ENCODE measurements at regions not wholly inside any gene's neighbourhood (a gene's known extent, or its start where the extent isn't known, plus 50 kb on each side); places are given as distances from the start of the nearest gene placed in this dataset.
"Not testable (repeated sequence)": the region's sequence is repeated elsewhere in the genome, so short reads cannot be mapped to it uniquely, and the experiment has no call there.

DNA sequence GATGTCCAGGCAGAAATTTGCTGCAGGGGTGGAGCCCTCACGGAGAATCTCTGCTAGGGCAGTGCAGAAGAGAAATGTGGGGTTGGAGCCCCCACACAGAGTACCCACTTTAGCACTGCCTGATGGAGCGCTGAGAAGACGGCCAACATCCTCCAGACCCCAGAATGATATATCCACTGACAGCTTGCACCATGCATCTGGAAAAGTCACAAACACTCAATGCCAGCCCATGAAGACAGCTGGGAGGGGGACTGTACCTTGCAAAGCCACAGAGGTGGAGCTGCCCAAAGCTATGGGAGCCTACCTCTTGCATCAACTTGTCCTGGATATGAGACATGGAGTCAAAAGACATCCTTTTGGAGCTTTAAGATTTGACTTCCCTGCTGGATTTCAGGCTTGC lies 426.3 kb upstream of the FAM174A start:
- Histone ChIP-seq H3K36me3 (no peaks in the 10 kb centered on the region), H3K4me1 (no peaks in the 10 kb centered on the region), H3K9me3 (peaks cover 6% of the 10 kb centered on the region), H3K27me3 (ENCODE audit: low read depth) (no peaks in the 10 kb centered on the region), H3K4me3 (no peak overlapping the region), H3K27ac (no peak overlapping the region)
- TF ChIP-seq, protein P1, sequence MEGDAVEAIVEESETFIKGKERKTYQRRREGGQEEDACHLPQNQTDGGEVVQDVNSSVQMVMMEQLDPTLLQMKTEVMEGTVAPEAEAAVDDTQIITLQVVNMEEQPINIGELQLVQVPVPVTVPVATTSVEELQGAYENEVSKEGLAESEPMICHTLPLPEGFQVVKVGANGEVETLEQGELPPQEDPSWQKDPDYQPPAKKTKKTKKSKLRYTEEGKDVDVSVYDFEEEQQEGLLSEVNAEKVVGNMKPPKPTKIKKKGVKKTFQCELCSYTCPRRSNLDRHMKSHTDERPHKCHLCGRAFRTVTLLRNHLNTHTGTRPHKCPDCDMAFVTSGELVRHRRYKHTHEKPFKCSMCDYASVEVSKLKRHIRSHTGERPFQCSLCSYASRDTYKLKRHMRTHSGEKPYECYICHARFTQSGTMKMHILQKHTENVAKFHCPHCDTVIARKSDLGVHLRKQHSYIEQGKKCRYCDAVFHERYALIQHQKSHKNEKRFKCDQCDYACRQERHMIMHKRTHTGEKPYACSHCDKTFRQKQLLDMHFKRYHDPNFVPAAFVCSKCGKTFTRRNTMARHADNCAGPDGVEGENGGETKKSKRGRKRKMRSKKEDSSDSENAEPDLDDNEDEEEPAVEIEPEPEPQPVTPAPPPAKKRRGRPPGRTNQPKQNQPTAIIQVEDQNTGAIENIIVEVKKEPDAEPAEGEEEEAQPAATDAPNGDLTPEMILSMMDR (IDR thresholded peaks at IDR 0.05), result no peak
- intact Hi-C loops (cut with DNase I), result no loop called here
- ATAC-seq (no peak), DNase-seq (no peak)

DNA sequence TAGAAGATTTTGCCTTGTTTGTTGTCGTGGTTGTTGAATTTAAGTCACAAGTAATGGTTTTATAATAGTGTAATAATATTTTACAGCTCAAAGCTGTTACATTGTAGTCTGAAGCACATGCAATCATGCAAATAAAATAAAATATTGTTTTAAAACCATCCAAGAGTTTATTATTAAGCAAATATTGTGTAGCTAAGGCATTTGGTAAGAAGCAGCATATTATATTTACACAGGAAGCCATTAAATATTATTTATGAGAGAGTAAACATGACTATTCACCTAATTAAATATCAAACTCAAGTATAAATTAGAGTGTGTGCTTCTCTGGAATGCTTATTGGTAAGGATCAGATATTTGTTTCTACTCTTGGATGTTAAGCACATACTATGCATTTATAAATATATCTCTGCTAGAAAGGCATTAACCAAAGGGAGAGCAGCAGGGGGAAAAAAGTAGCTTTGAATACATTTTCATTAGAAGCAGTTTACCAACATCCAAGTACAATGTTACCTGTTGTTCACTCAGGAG lies 431.5 kb upstream of the FAM174A start:
- DNase-seq; H3K27me3 ChIP-seq (ENCODE audit: low read depth); H3K36me3 ChIP-seq; H3K9me3 ChIP-seq; H3K27ac ChIP-seq; H3K4me3 ChIP-seq; intact Hi-C loops (cut with DNase I); ATAC-seq; H3K4me1 ChIP-seq: not testable (repeated sequence)

DNA sequence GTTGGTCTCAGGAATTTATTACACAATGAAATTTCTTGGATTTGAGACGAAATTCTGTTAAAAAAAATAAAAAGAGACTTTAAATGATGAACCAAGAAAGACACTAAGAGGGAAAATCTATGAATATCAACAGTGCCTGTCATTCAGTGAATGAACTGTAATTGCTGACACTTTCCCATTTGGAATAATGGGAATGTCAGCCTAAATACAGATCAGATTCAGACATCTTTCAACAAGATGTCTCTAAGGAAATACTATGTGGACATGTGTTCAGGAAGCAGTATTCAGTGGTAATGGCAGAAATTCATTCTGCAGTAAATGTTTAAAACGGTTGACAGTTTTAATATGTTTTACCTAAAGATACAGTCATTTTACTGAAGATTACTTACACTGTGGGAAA lies 433.7 kb upstream of the FAM174A start:
- H3K27ac ChIP-seq; DNase-seq; ATAC-seq; H3K4me3 ChIP-seq; H3K36me3 ChIP-seq; H3K9me3 ChIP-seq; intact Hi-C loops (cut with DNase I); H3K27me3 ChIP-seq (ENCODE audit: low read depth); H3K4me1 ChIP-seq: not testable (repeated sequence)

DNA sequence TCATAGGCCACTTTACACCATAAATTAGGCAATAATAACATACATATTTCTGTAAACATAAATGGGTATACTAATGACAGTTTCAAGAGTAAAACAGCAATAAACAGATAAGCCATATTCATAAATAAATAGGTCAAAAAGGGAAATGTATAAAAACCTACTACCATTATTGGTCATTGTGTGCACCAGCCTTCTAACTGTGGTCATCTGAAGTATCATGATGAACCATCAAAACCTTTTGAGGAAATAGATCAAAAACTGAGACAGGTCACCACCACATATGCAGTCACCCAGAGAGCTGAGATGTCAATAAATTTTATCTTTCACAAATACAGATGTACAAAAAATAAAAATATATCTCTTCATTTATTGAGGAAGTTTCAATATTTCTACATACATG lies 438.8 kb upstream of the FAM174A start:
- H3K36me3 ChIP-seq; H3K4me1 ChIP-seq; H3K27ac ChIP-seq; H3K4me3 ChIP-seq; H3K9me3 ChIP-seq; ATAC-seq; H3K27me3 ChIP-seq (ENCODE audit: low read depth); DNase-seq; intact Hi-C loops (cut with DNase I): not testable (repeated sequence)

DNA sequence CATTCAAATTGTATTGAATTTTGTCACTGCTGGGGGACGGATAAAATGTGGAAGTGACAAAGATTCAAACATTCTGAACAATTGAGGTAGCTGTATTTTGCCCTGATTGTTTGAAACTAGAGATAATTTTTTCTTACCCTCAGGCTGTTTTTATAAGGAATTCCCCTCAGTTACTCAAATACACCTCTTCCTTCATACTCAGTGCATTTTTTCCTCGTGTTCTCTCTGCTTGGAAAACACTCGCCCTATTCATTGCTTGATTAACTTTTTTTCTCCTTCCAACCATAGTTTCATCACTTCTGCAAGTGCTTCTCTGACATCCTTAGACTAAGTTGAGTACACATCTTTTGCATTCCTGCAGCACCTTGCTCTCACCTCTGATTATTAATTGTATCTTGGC lies 454.5 kb upstream of the FAM174A start:
- H3K36me3 ChIP-seq; H3K4me1 ChIP-seq; H3K4me3 ChIP-seq; H3K27ac ChIP-seq; intact Hi-C loops (cut with DNase I); ATAC-seq; DNase-seq; H3K27me3 ChIP-seq (ENCODE audit: low read depth); H3K9me3 ChIP-seq: not testable (repeated sequence)

DNA sequence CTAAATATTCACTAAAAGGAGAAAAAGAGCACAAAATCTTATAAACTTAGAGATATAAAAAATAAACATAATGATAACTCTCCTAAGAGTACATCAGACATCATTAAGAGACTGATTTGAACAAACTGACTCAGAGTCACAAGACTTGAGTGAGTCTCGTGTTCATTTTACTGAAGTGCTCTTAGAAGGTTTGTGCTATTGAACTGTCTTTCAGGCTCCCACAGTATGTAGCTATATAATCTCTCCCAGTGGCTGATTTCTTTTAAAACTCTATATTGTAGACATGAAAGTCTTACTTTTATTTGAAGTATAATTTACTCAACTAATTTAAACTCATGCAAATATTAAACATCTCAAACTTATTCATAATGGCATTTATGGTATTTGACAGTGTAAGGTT lies 456.0 kb upstream of the FAM174A start:
- H3K4me3 ChIP-seq, ATAC-seq: not testable (repeated sequence)

DNA sequence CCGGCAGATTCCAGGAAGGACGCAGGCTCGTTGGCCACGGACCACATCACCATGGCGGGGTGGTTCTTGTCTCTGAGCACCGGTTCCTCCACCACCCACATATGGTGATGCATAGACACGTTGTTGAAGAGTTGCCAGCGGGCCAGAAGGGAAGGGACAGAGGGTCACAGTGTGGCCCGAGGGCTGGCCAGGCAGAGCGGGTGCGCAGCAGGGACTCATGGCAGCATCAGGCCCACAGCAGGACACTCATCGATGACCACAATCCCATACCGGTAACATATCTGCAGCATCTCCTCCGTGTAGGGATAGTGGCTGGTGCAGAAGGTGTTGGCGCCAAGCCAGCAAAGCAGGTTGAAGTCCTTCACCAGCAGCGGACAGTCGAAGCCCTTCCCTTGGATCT lies 469.2 kb upstream of the FAM174A start:
- H3K36me3 ChIP-seq; H3K27ac ChIP-seq; DNase-seq; H3K4me3 ChIP-seq; H3K4me1 ChIP-seq; H3K27me3 ChIP-seq (ENCODE audit: low read depth); H3K9me3 ChIP-seq; intact Hi-C loops (cut with DNase I): not testable (repeated sequence)
- peak; percentile 14 to 55 for ATAC-seq

More for the DNA sequence above, 456.0 kb upstream of the FAM174A start:
- H3K36me3 ChIP-seq; intact Hi-C loops (cut with DNase I); DNase-seq; H3K27me3 ChIP-seq (ENCODE audit: low read depth); H3K9me3 ChIP-seq; H3K27ac ChIP-seq; H3K4me1 ChIP-seq: not testable (repeated sequence)

DNA sequence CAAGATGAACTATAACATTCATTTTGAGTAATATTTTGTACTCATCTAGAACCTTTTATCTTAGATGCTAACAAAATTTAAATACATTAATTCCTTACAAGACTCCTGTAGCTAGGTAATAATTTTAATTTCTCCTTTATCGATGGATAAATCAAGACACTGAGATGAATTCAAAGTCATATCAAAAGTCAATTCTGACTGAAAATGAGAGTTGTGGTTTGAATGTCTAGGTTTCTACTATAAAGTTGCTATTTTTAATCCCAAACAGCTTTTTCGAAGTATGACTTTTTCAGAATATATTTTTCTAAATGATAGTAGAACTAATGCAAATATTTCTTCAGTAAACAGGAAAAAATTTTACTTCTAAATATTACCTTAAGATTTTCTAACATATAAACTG lies 491.7 kb upstream of the FAM174A start:
- no peaks in the 10 kb centered on the region for H3K9me3 ChIP-seq
- no peak overlapping the region for H3K4me3 ChIP-seq
- intact Hi-C loops (cut with DNase I), result no loop called here
- H3K36me3 ChIP-seq, result no peaks in the 10 kb centered on the region
- TF ChIP-seq, protein P1 (IDR thresholded peaks at IDR 0.05), result no peak
- DNase-seq (no peak), ATAC-seq (no peak)
- H3K27ac ChIP-seq, result no peak overlapping the region
- no peaks in the 10 kb centered on the region for H3K27me3 ChIP-seq (ENCODE audit: low read depth)
- H3K4me1 ChIP-seq, result no peaks in the 10 kb centered on the region

DNA sequence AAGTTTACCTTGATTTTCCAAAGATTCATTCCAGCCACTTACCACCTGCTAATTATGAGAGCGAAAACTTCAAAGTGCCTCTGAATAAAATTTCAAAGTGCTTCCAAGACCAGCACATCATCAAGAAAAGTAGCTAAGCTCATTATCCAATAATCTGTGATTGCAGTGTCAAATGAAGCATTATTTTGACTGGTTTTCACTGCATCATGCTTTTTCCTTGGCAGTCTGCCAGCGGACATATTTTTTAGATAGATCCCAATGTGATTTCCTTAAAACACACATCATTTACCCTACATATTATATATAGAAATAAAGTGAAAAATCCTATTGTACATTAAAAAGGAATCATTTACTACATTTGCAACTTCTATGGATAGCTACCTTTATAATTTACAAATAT lies 508.6 kb upstream of the FAM174A start:
- TF ChIP-seq, protein P1 (IDR thresholded peaks at IDR 0.05), result no peak
- Histone ChIP-seq H3K36me3 (no peaks in the 10 kb centered on the region), H3K27me3 (ENCODE audit: low read depth) (no peaks in the 10 kb centered on the region), H3K9me3 (no peaks in the 10 kb centered on the region), H3K4me3 (no peak overlapping the region), H3K4me1 (no peaks in the 10 kb centered on the region), H3K27ac (no peak overlapping the region)
- intact Hi-C loops (cut with DNase I), result no loop called here
- no peak for DNase-seq
- no peak for ATAC-seq
